Mucosa of descending colon (tissue), 3 donors: ENCODE measurements at regions not wholly inside any gene's neighbourhood (a gene's known extent, or its start where the extent isn't known, plus 50 kb on each side); places are given as distances from the start of the nearest gene placed in this dataset.
A peak's percentile ranks its signal among the peaks of the same experiment; 100 is the strongest.
"Not testable (repeated sequence)": the region's sequence is repeated elsewhere in the genome, so short reads cannot be mapped to it uniquely, and the experiment has no call there.

Experiments used
- ATAC-seq: fragments of 200-7000 bp; cut with Tn5 transposase; one replicate; pipeline ENCODE4 v1.9.1; 2020; ENCODE audit warnings: mild to moderate bottlenecking, moderate library complexity
- DNase-seq, 3 donors: peaks; one replicate each; pipeline ENCODE4 v3.0.0-alpha.2; 2020
- H3K36me3 ChIP-seq: fragments of 200-600 bp; one replicate; pipeline ENCODE4 v1.8.0; 2021; ENCODE audit warnings: low read depth, mild to moderate bottlenecking
- H3K4me1 ChIP-seq: fragments of 200-600 bp; one replicate; pipeline ENCODE4 v1.8.0; 2021; ENCODE audit warnings: low read depth, mild to moderate bottlenecking
- H3K4me3 ChIP-seq: fragments of 200-600 bp; one replicate; pipeline ENCODE4 v1.8.0; 2021; ENCODE audit warnings: mild to moderate bottlenecking
- H3K9me3 ChIP-seq: fragments of 200-600 bp; one replicate; pipeline ENCODE4 v1.8.0; 2021; ENCODE audit warnings: mild to moderate bottlenecking
- CTCF ChIP-seq: fragments of 200-600 bp; IDR thresholded peaks from one replicate; pipeline ENCODE4 v1.8.0; 2022; ENCODE audit warnings: antibody characterized with exemption, mild to moderate bottlenecking
- intact Hi-C, 2 donors: fragments of 100-400 bp; cut with DNase I in 1 of 2; cut with micrococcal nuclease in 1 of 2; formaldehyde crosslinking; loops; one replicate each; pipeline versions ENCODE4 v1.11.0 to v1.11.1; 2022; cut with DNase I, micrococcal nuclease
- donor health status: DM: no; HTN: no; CAD: no; lungs with moderate emphysema.
- donor health status: DM: no; HTN: no; CAD: no.
- donor health status: DM: no; HTN: yes; CAD: no.

GRCh38 chr6:27800731-27801373 is 111.3 kb downstream of the OR2B2 start:
- ATAC-seq, result no peak
- DNase-seq, result no peak
- Histone ChIP-seq H3K4me3 (no peak overlapping the region), H3K4me1 (no peaks in the 10 kb centered on the region), H3K9me3 (no peaks in the 10 kb centered on the region), H3K36me3 (no peaks in the 10 kb centered on the region)
- intact Hi-C loops, result no loop called here
- TF ChIP-seq CTCF, result no peak

GRCh38 chr6:27797960-27798359 is 114.2 kb downstream of the OR2B2 start:
- intact Hi-C loops, result no loop called here
- no peak for ATAC-seq
- DNase-seq, result no peak
- H3K4me3 ChIP-seq, result no peak overlapping the region
- H3K36me3 ChIP-seq, result no peaks in the 10 kb centered on the region
- no peak for TF ChIP-seq CTCF
- no peaks in the 10 kb centered on the region for H3K9me3 ChIP-seq
- H3K4me1 ChIP-seq, result no peaks in the 10 kb centered on the region

- ATAC-seq, intact Hi-C loops, H3K36me3 ChIP-seq, H3K9me3 ChIP-seq, H3K4me3 ChIP-seq, H3K4me1 ChIP-seq, DNase-seq: not testable (repeated sequence)
Observed at GRCh38 chr6:27796736-27797481, 115.3 kb downstream of the OR2B2 start.

GRCh38 chr6:27795697-27796494 is 116.3 kb downstream of the OR2B2 start:
- DNase-seq (peak in 1 of 3 donors; percentile 96), ATAC-seq (peak; percentile 70)
- Histone ChIP-seq H3K36me3 (no peaks in the 10 kb centered on the region), H3K9me3 (no peaks in the 10 kb centered on the region), H3K4me3 (no peak overlapping the region), H3K4me1 (peaks cover 8% of the 10 kb centered on the region)
- intact Hi-C loops, result no loop called here
- TF ChIP-seq CTCF, result peak; percentile 79

- intact Hi-C loops, result no loop called here
- H3K36me3 ChIP-seq, result no peaks in the 10 kb centered on the region
- DNase-seq (peak in 2 of 3 donors; percentile 55), ATAC-seq (no peak)
- no peak overlapping the region for H3K4me3 ChIP-seq
- TF ChIP-seq CTCF, result no peak
- peaks cover 8% of the 10 kb centered on the region for H3K4me1 ChIP-seq
- no peaks in the 10 kb centered on the region for H3K9me3 ChIP-seq
Observed at GRCh38 chr6:27791182-27791943, 120.8 kb downstream of the OR2B2 start.

GRCh38 chr6:27788376-27788775 is 123.8 kb downstream of the OR2B2 start:
- H3K36me3 ChIP-seq, intact Hi-C loops, ATAC-seq: not testable (repeated sequence)

More at GRCh38 chr6:27788376-27788775, 123.8 kb downstream of the OR2B2 start:
- not testable (repeated sequence) for H3K4me3 ChIP-seq, H3K9me3 ChIP-seq, DNase-seq
- H3K4me1 ChIP-seq, result peaks cover 12% of the 10 kb centered on the region
